Coronary artery (tissue), 2 donors: ENCODE measurements at regions not wholly inside any gene's neighbourhood (a gene's known extent, or its start where the extent isn't known, plus 50 kb on each side); places are given as distances from the start of the nearest gene placed in this dataset.

ENCODE experiments used
- DNase-seq: peaks from one replicate; pipeline ENCODE4 v3.0.0-alpha.2; 2017; ENCODE audit warnings: low spot score
- H3K27ac ChIP-seq, 2 donors: fragments of 200-600 bp; sonication (generic); one replicate each; pipeline ENCODE4 v1.5.1; 2016 to 2019
- H3K4me3 ChIP-seq: fragments of 200-600 bp; sonication (generic); 2 replicates; pipeline ENCODE4 v1.5.1; 2016; ENCODE audit warnings: mild to moderate bottlenecking, moderate library complexity
- TF ChIP-seq, protein P1 (sequence below): fragments of 200-600 bp; sonication (generic); IDR thresholded peaks from one replicate; pipeline ENCODE4 v1.5.1; 2019; ENCODE audit warnings: antibody characterized with exemption

GRCh38 chr10:132485391-132485790, 52.2 kb upstream of the INPP5A start:
- no peak for DNase-seq
- Histone ChIP-seq H3K4me3 (no peak overlapping the region), H3K27ac (no peak overlapping the region)
- TF ChIP-seq, protein P1, sequence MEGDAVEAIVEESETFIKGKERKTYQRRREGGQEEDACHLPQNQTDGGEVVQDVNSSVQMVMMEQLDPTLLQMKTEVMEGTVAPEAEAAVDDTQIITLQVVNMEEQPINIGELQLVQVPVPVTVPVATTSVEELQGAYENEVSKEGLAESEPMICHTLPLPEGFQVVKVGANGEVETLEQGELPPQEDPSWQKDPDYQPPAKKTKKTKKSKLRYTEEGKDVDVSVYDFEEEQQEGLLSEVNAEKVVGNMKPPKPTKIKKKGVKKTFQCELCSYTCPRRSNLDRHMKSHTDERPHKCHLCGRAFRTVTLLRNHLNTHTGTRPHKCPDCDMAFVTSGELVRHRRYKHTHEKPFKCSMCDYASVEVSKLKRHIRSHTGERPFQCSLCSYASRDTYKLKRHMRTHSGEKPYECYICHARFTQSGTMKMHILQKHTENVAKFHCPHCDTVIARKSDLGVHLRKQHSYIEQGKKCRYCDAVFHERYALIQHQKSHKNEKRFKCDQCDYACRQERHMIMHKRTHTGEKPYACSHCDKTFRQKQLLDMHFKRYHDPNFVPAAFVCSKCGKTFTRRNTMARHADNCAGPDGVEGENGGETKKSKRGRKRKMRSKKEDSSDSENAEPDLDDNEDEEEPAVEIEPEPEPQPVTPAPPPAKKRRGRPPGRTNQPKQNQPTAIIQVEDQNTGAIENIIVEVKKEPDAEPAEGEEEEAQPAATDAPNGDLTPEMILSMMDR = no peak

GRCh38 chr10:132486539-132487121, 51.0 kb upstream of the INPP5A start:
- Histone ChIP-seq H3K4me3 (no peak overlapping the region), H3K27ac (no peak overlapping the region)
- no peak for DNase-seq
- TF ChIP-seq, protein P1 = no peak

DNA sequence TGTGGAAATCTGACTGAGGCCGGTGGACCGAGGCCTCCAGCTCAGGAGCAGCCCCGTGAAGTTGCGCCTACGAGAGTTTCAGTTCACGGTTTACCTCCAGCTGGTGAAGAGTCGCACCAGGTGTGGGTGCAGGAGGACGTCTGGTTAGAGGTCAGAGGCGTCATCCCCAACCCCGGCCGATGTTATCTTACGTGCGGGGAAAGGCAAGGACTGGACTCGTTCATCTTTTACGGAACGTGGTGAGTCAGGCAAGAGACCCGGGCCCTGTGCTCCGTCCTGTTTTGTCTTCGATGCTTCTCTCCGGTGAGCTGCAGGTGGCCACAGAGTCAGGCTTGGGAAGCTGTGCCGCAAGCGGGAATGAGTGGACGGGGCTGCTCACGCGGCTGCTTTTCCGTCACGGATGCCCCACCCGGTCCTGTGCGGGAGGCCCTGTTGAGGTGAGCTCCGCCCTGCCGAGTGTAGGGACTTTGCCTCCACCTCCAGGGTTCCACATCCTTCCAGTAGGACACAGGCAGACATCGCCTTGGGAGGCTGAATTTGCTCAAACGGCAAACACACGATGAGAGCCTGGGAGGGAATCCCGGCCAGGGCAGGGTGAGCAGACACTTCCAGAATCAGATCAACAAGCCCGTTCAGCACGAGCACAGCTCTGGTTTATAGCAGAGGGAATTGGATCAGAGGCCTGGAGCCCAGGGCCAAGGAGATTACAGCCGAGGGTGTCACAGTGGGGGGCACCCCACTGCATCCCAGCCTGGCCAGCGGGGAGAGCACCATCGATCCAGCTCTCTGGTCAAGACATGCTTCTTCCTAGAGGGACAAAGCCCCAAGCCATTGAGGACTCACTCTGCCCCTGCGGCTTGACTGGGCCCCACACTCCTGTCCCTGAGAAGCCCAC, 50.1 kb upstream of the INPP5A start:
- Histone ChIP-seq H3K27ac (no peak overlapping the region), H3K4me3 (no peak overlapping the region)
- DNase-seq = no peak
- TF ChIP-seq, protein P1 = no peak
